Heart right ventricle (tissue), 16 donors: ENCODE measurements at regions not wholly inside any gene's neighbourhood (a gene's known extent, or its start where the extent isn't known, plus 50 kb on each side); places are given as distances from the start of the nearest gene placed in this dataset.
"Not testable (repeated sequence)": the region's sequence is repeated elsewhere in the genome, so short reads cannot be mapped to it uniquely, and the experiment has no call there.

Source experiments
- ATAC-seq, 8 donors: fragments of 200-7000 bp; cut with Tn5 transposase; one replicate each; pipeline ENCODE4 v1.9.1; 2020; ENCODE audit warnings: mild to moderate bottlenecking in 8 of 8, moderate library complexity in 8 of 8, moderate number of reproducible peaks in 1 of 8
- DNase-seq, 2 donors: peaks; one replicate each; pipeline ENCODE4 v3.0.0-alpha.2; 2020
- H3K27ac ChIP-seq, 10 donors: fragments of 200-600 bp; sonication (generic) in 2 of 10; one replicate each; pipeline versions ENCODE4 v1.5.0 to v1.8.0; 2020 to 2022; ENCODE audit warnings: mild to moderate bottlenecking in 3 of 10
- H3K27me3 ChIP-seq, 7 donors: fragments of 200-600 bp; one replicate each; pipeline ENCODE4 v1.8.0; 2021 to 2022; ENCODE audit warnings: mild to moderate bottlenecking in 2 of 7
- H3K36me3 ChIP-seq, 9 donors: fragments of 200-600 bp; sonication (generic) in 1 of 9; one replicate each; pipeline versions ENCODE4 v1.5.0 to v1.8.0; 2020 to 2022; ENCODE audit warnings: mild to moderate bottlenecking in 2 of 9
- H3K4me1 ChIP-seq, 9 donors: fragments of 200-600 bp; sonication (generic) in 1 of 9; one replicate each; pipeline versions ENCODE4 v1.5.0 to v1.8.0; 2020 to 2022; ENCODE audit warnings: mild to moderate bottlenecking in 4 of 9
- H3K4me3 ChIP-seq, 10 donors: fragments of 200-600 bp; sonication (generic) in 2 of 10; one replicate each; pipeline versions ENCODE4 v1.5.0 to v1.8.0; 2020 to 2022; ENCODE audit warnings: mild to moderate bottlenecking in 7 of 10, moderate library complexity in 2 of 10
- H3K9me3 ChIP-seq, 11 donors: fragments of 200-600 bp in 10 of 11; sonication (generic) in 2 of 11; one replicate each; pipeline versions ENCODE4 v1.5.0 to v1.8.0; 2013 to 2022; ENCODE audit warnings: mild to moderate bottlenecking in 2 of 11, control low read depth in 1 of 11, moderate library complexity in 1 of 11
- CTCF ChIP-seq, 9 donors: fragments of 200-600 bp; sonication (generic) in 2 of 9; IDR thresholded peaks; one replicate each; pipeline versions ENCODE4 v1.5.0 to v1.8.0; 2021 to 2022; ENCODE audit warnings: antibody characterized with exemption in 9 of 9, mild to moderate bottlenecking in 5 of 9, moderate library complexity in 1 of 9
- WGBS, 2 donors: extraction: QIAGEN DNeasy Blood & Tissue Kit; methylation state at CpG; one replicate each; pipeline ENCODE4 v1.1.7; 2013; ENCODE audit warnings: inconsistent platforms in 1 of 2; 5-methylcytosine and 5-hydroxymethylcytosine counted together
- intact Hi-C, 10 donors: fragments of 100-400 bp; cut with DNase I; formaldehyde crosslinking; loops; one replicate each; pipeline versions ENCODE4 v1.11.1 to v1.14.2; 2022
- donor health status: Arrhythmogenic right ventricular cardiomyopathy.
- donor health status: ischemic (EF 13 %, LVEDD 7.1; RV severe dilation, severe dysfunction).
- donor health status: healthy with polysubstance abuse.
- donor health status: DM: no; HTN: yes; CAD: no.
- donor health status: DM: no; HTN: no; CAD: no.
- donor health status: ischemic (EF 25% LVEDD 6.9; RV normal size, moderate dysfunction).
- donor health status: ischemic (EF 25% LVEDD 5.7; RV mildly dilated, moderate dysfunction).
- donor health status: healthy.
- donor health status: DM: yes; HTN: yes; CAD: no.
- donor health status: Ischemic cardiomyopathy.
- donor health status: ischemic (EF 35%, LVEDD 5.7; RV mildly dilated, moderate dysfunction).
- donor health status: nonischemic (EF 11% LVEDD 7.7; RV severe dilation, severe dysfunction).
- donor health status: DM: yes; HTN: yes; CAD: no.
- donor health status: PGD.
- donor health status: ischemic (EF 29% LVEDD 5.4; RV normal size, mild dysfunction).
- donor health status: nonischemic (EF 23%, LVEDD 6.1; RV moderate dilation, normal function).

GRCh38 chr16:26457095-26457494, 609.6 kb upstream of the C16orf82 start:
- Histone ChIP-seq H3K4me3 (no peak overlapping the region), H3K4me1 (no peaks in the 10 kb centered on the region), H3K36me3 (no peaks in the 10 kb centered on the region), H3K27ac (peak overlapping the region in 4 of 10 donors; percentile 19 to 61 (median 52)), H3K9me3 (peaks cover 0 to 16% (median 5%) of the 10 kb centered on the region in 11 donors), H3K27me3 (no peaks in the 10 kb centered on the region)
- peak in 1 of 2 donors; percentile 9 for DNase-seq
- ATAC-seq = peak in 5 of 8 donors; percentile 24 to 85 (median 38)
- TF ChIP-seq CTCF (IDR thresholded peaks at IDR 0.05) = no peak
- intact Hi-C loops = no loop called here
- 33 to 40% methylated on average over 7 of the region's 7 CpGs for WGBS, 2 donors

GRCh38 chr16:26457882-26458281, 608.8 kb upstream of the C16orf82 start:
- no peaks in the 10 kb centered on the region for H3K36me3 ChIP-seq

GRCh38 chr16:26464576-26465266, 602.0 kb upstream of the C16orf82 start:
- Histone ChIP-seq H3K4me1 (no peaks in the 10 kb centered on the region), H3K36me3 (no peaks in the 10 kb centered on the region), H3K4me3 (no peak overlapping the region), H3K27me3 (peaks cover 0 to 4% (median 0%) of the 10 kb centered on the region in 7 donors), H3K27ac (no peak overlapping the region), H3K9me3 (peaks cover 0 to 23% (median 0%) of the 10 kb centered on the region in 11 donors)
- TF ChIP-seq CTCF (IDR thresholded peaks at IDR 0.05) = no peak
- WGBS, 2 donors = 85 to 86% methylated on average over 7 of the region's 7 CpGs
- DNase-seq (no peak), ATAC-seq (no peak)
- intact Hi-C loops = loop anchor here in 1 of 10 donors (10.0 kb wide), 1 partner anchor 60 kb away; no protein-coding TSS in a partner anchor

More at GRCh38 chr16:26457882-26458281, 608.8 kb upstream of the C16orf82 start:
- no peaks in the 10 kb centered on the region for H3K4me1 ChIP-seq
- no peak overlapping the region for H3K4me3 ChIP-seq
- ATAC-seq = no peak
- 89 to 90% methylated on average over 4 of the region's 4 CpGs for WGBS, 2 donors
- H3K9me3 ChIP-seq = peaks cover 0 to 15% (median 5%) of the 10 kb centered on the region in 11 donors
- H3K27me3 ChIP-seq = peaks cover 0 to 3% (median 0%) of the 10 kb centered on the region in 7 donors
- no peak for TF ChIP-seq CTCF (IDR thresholded peaks at IDR 0.05)
- H3K27ac ChIP-seq = peak overlapping the region in 2 of 10 donors; percentile 53 to 61
- no peak for DNase-seq
- intact Hi-C loops = no loop called here

- H3K4me1 ChIP-seq, H3K27me3 ChIP-seq, ATAC-seq, intact Hi-C loops, H3K27ac ChIP-seq, H3K4me3 ChIP-seq, H3K36me3 ChIP-seq, DNase-seq: not testable (repeated sequence)
- 86 to 87% methylated on average over 10 of the region's 10 CpGs for WGBS, 2 donors
- H3K9me3 ChIP-seq = peaks cover 0 to 38% (median 12%) of the 10 kb centered on the region in 11 donors
Measured at GRCh38 chr16:26474405-26474804, 592.3 kb upstream of the C16orf82 start.

GRCh38 chr16:26475596-26475995, 591.1 kb upstream of the C16orf82 start:
- DNase-seq = no peak
- 47 to 57% methylated on average over 2 of the region's 2 CpGs for WGBS, 2 donors
- Histone ChIP-seq H3K27me3 (no peaks in the 10 kb centered on the region), H3K27ac (peak overlapping the region in 1 of 10 donors; percentile 10), H3K36me3 (no peaks in the 10 kb centered on the region), H3K9me3 (peaks cover 0 to 45% (median 18%) of the 10 kb centered on the region in 11 donors), H3K4me3 (no peak overlapping the region), H3K4me1 (peaks cover 0 to 9% (median 0%) of the 10 kb centered on the region in 9 donors)
- ATAC-seq = peak in 5 of 8 donors; percentile 29 to 70 (median 38)
- intact Hi-C loops = no loop called here
- TF ChIP-seq CTCF (IDR thresholded peaks at IDR 0.05) = no peak
